ENCODE measurements at regions not wholly inside any gene's neighbourhood (a gene's known extent, or its start where the extent isn't known, plus 50 kb on each side); places are given as distances from the start of the nearest gene placed in this dataset.

DNA sequence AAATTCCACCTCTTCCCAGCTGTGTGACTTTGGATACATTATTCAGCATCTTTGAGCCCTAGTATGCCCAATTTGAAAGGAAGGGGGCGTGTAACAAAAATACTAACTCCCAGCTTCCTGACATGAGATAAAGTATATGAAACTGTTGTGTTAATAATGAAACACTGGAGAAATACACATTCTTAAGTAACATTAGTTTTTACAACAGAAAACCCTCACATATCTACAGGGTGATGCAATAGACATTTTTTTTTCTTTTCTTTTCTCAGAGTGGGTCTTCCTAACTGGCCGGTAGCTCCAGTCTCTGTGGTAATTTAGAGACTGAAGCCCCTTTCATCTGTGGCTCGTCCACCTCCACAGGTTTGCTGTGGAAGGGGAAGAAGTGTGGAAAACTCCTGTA, 79.5 kb downstream of the CD83 start:
- Histone ChIP-seq H3K27ac (ENCODE audit: insufficient read depth, low read depth, low read length, poor library complexity, severe bottlenecking) (no peak overlapping the region), H3K4me1 (ENCODE audit: control insufficient read depth, insufficient read depth, low read length) (peaks cover 7% of the 10 kb centered on the region), H3K27me3 (ENCODE audit: control insufficient read depth, insufficient read depth, low read length, poor library complexity, severe bottlenecking) (no peaks in the 10 kb centered on the region), H3K9me3 (ENCODE audit: control insufficient read depth, low read length) (no peaks in the 10 kb centered on the region), H3K36me3 (ENCODE audit: control insufficient read depth, insufficient read depth, low read length) (no peaks in the 10 kb centered on the region), H3K4me3 (ENCODE audit: insufficient read depth, low read depth, low read length) (no peak overlapping the region)
- 89 to 95% methylated on average over 2 to 3 of the region's 3 CpGs for WGBS, 2 experiments

DNA sequence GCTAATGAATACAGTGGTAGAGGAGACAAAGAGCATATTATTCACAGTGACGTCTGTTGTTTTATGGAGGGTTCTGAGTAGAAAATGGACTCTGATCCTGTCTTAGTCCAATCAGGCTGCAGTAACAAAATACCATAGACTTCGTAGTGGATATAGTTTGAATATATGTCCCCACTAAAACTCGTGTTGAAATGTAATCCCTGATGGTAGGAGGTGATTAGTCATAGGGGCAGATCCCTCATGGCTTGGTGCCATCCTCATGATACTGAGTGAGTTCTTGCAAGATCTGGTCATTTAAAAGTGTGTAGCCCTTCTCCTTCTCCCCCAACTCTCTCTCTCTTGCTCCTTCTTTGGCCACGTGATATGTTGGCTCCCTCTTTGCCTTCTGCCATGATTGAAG, 82.5 kb downstream of the CD83 start:
- WGBS, 2 experiments = 88 to 96% methylated on average over 4 of the region's 4 CpGs
- H3K4me3 ChIP-seq (ENCODE audit: insufficient read depth, low read depth, low read length) = no peak overlapping the region
- H3K27me3 ChIP-seq (ENCODE audit: control insufficient read depth, insufficient read depth, low read length, poor library complexity, severe bottlenecking) = no peaks in the 10 kb centered on the region
- H3K27ac ChIP-seq (ENCODE audit: insufficient read depth, low read depth, low read length, poor library complexity, severe bottlenecking) = no peak overlapping the region
- H3K36me3 ChIP-seq (ENCODE audit: control insufficient read depth, insufficient read depth, low read length) = no peaks in the 10 kb centered on the region
- no peaks in the 10 kb centered on the region for H3K9me3 ChIP-seq (ENCODE audit: control insufficient read depth, low read length)
- peaks cover 1% of the 10 kb centered on the region for H3K4me1 ChIP-seq (ENCODE audit: control insufficient read depth, insufficient read depth, low read length)

DNA sequence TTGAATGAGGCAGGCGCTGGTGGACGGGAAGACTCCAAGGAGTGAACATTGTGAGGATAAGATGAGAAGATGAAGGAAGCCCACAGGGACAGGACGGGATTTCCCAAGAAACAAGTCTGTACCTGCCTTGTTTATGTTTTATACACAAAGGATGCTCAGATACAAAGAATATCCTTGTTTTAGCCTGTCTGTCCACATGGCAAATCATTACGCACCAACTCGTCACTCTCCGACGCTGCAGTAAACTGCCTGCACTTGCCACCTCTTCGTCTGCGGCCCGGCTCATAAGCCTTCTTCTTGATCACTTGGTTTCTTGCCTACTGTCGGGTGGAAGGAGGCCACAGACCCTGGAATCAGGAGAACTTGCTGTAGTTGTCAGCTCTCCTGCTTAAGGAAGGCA, 85.4 kb downstream of the CD83 start:
- Histone ChIP-seq H3K9me3 (ENCODE audit: control insufficient read depth, low read length) (no peaks in the 10 kb centered on the region), H3K4me3 (ENCODE audit: insufficient read depth, low read depth, low read length) (no peak overlapping the region), H3K4me1 (ENCODE audit: control insufficient read depth, insufficient read depth, low read length) (no peaks in the 10 kb centered on the region), H3K36me3 (ENCODE audit: control insufficient read depth, insufficient read depth, low read length) (no peaks in the 10 kb centered on the region), H3K27ac (ENCODE audit: insufficient read depth, low read depth, low read length, poor library complexity, severe bottlenecking) (no peak overlapping the region), H3K27me3 (ENCODE audit: control insufficient read depth, insufficient read depth, low read length, poor library complexity, severe bottlenecking) (no peaks in the 10 kb centered on the region)
- 95% methylated on average over 11 of the region's 11 CpGs for WGBS, 2 experiments

DNA sequence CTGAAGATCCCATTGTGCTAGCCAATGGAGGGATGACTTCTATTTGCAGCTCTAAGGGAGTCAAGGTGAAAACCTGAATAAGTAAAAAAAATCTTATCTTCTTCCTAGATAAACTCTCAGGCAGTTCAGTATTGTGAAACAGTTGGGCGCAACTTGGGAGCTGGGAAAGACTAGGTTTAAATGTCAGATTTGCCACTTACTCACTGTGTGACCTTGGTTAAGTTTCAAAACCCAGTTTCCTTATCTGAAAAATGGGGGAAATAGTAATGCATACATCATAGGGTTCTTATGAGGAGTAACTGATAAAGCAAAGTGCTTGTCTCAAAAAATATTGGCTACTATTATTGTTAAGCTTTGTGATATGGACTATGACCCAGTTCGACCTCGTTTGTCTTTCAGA, 88.8 kb downstream of the CD83 start:
- peaks cover 9% of the 10 kb centered on the region for H3K4me1 ChIP-seq (ENCODE audit: control insufficient read depth, insufficient read depth, low read length)
- no peaks in the 10 kb centered on the region for H3K36me3 ChIP-seq (ENCODE audit: control insufficient read depth, insufficient read depth, low read length)
- no peak overlapping the region for H3K27ac ChIP-seq (ENCODE audit: insufficient read depth, low read depth, low read length, poor library complexity, severe bottlenecking)
- H3K9me3 ChIP-seq (ENCODE audit: control insufficient read depth, low read length) = no peaks in the 10 kb centered on the region
- no peaks in the 10 kb centered on the region for H3K27me3 ChIP-seq (ENCODE audit: control insufficient read depth, insufficient read depth, low read length, poor library complexity, severe bottlenecking)
- no peak overlapping the region for H3K4me3 ChIP-seq (ENCODE audit: insufficient read depth, low read depth, low read length)
- WGBS, 2 experiments = 88 to 96% methylated on average over 3 of the region's 3 CpGs

DNA sequence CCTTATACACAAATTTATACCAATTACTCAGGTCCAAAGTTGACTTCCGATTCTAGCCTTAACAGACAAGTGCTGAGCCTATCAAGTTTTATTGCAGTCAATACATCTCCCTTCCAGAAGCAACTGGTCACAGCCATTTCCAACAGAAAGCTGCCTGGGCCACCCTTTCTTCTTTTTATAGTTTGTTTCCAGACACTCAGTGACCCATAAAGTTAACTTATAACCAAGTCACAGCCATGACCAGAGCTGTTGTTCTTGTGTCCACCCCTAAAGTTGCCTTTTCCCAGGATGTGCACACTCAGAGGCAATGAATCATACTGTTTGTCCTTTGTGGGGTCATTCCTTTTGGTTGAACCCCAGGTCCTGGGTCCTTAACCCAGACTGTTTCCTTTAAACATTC, 89.9 kb downstream of the CD83 start:
- Histone ChIP-seq H3K36me3 (ENCODE audit: control insufficient read depth, insufficient read depth, low read length) (no peaks in the 10 kb centered on the region), H3K4me1 (ENCODE audit: control insufficient read depth, insufficient read depth, low read length) (peaks cover 20% of the 10 kb centered on the region), H3K27ac (ENCODE audit: insufficient read depth, low read depth, low read length, poor library complexity, severe bottlenecking) (no peak overlapping the region), H3K4me3 (ENCODE audit: insufficient read depth, low read depth, low read length) (no peak overlapping the region), H3K27me3 (ENCODE audit: control insufficient read depth, insufficient read depth, low read length, poor library complexity, severe bottlenecking) (peaks cover 4% of the 10 kb centered on the region), H3K9me3 (ENCODE audit: control insufficient read depth, low read length) (no peaks in the 10 kb centered on the region)
- WGBS, 2 experiments = 90 to 92% methylated on average over 1 of the region's 1 CpG

DNA sequence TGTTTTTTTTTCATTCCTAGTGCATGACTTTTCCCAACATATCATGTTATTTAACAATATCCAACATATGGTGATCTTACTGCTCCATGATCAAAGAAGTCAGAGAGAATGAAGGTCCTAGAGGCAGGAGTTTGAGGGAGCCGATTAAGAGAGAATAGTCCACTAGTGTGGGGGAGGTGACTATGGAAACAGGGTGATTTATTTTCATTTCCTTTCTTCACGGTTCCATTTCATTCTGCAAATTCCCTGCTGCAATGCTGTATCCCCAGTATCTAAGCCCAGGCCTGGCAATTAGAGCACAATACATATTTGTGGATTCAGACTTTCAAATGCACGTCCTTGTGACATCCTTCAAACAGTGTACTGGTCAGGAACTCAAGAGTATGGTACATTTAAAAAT, 91.4 kb downstream of the CD83 start:
- Histone ChIP-seq H3K4me3 (ENCODE audit: insufficient read depth, low read depth, low read length) (no peak overlapping the region), H3K27me3 (ENCODE audit: control insufficient read depth, insufficient read depth, low read length, poor library complexity, severe bottlenecking) (peaks cover 12% of the 10 kb centered on the region), H3K27ac (ENCODE audit: insufficient read depth, low read depth, low read length, poor library complexity, severe bottlenecking) (no peak overlapping the region), H3K36me3 (ENCODE audit: control insufficient read depth, insufficient read depth, low read length) (no peaks in the 10 kb centered on the region), H3K4me1 (ENCODE audit: control insufficient read depth, insufficient read depth, low read length) (peaks cover 20% of the 10 kb centered on the region), H3K9me3 (ENCODE audit: control insufficient read depth, low read length) (no peaks in the 10 kb centered on the region)
- WGBS, 2 experiments = 90 to 92% methylated on average over 2 to 3 of the region's 3 CpGs

DNA sequence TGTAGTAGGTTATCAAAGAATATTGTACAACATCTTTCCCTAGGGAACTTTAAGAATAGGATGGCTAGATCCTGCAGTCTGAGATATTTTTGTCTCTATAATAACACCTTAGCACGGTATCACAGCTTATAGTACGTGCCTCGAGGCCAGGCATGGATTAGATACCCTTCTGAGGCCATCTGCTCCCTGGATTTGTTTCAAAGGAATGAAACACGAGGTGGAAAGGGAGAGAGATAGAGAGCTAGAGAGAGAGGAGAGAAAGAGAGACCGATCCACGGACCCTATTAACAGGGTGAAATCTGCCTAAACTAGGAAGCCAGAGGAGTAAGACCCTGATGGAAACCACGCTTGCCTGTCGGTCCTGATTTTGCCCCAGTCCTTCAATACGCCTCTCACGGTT, 92.5 kb downstream of the CD83 start:
- Histone ChIP-seq H3K4me1 (ENCODE audit: control insufficient read depth, insufficient read depth, low read length) (peaks cover 20% of the 10 kb centered on the region), H3K4me3 (ENCODE audit: insufficient read depth, low read depth, low read length) (peak overlapping the region; percentile 60), H3K27me3 (ENCODE audit: control insufficient read depth, insufficient read depth, low read length, poor library complexity, severe bottlenecking) (peaks cover 12% of the 10 kb centered on the region), H3K36me3 (ENCODE audit: control insufficient read depth, insufficient read depth, low read length) (no peaks in the 10 kb centered on the region), H3K27ac (ENCODE audit: insufficient read depth, low read depth, low read length, poor library complexity, severe bottlenecking) (no peak overlapping the region), H3K9me3 (ENCODE audit: control insufficient read depth, low read length) (no peaks in the 10 kb centered on the region)
- 91 to 93% methylated on average over 10 of the region's 10 CpGs for WGBS, 2 experiments

DNA sequence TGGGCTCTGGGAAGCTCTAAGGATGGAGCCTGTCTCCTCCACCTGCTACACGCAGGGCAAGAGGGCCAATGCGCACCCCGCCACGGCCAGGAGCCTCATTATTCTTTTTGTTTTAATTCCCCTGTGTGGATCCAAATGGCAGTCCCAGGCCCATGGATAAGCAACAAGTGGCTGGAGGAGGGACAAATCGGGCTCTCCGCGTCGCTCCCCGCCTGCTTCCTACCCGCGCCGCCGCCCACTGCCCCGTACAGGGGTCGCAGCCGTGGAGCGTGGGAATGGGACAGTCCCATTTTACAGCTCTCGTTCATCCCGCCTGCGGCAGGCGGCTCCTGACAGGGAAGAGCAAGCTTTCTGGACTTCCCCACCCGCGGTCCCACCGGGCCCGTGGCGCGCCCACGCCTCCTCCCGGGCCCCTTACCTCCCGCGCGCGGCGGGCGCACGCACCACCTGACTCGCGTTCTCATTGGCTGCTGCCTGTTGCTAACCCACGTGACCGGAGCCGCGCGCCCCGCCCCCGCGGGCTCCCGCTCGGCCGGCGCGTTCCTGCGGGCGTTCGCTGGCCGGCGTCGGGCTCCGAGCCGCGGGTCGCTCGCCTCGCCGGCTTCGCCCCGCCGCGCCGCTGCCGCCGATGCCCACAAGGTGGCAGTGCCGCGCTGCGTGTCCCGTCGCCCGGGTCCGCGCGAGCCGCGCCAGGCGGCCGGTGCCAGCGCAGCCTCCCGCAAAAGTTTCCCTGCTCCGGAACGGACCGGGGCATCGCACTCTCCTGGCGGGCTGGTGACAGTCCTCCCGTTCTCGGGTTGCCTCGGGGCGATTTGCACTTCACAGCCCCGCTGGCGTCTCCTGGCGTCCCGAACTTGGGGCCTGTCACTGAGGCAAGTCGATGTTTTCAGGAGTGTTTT, 93.3 kb downstream of the CD83 start:
- H3K27ac ChIP-seq (ENCODE audit: insufficient read depth, low read depth, low read length, poor library complexity, severe bottlenecking) = peak overlapping the region; percentile 80
- H3K4me3 ChIP-seq (ENCODE audit: insufficient read depth, low read depth, low read length) = peak overlapping the region; percentile 60
- 3% methylated on average over 100 of the region's 100 CpGs for WGBS, 2 experiments

DNA sequence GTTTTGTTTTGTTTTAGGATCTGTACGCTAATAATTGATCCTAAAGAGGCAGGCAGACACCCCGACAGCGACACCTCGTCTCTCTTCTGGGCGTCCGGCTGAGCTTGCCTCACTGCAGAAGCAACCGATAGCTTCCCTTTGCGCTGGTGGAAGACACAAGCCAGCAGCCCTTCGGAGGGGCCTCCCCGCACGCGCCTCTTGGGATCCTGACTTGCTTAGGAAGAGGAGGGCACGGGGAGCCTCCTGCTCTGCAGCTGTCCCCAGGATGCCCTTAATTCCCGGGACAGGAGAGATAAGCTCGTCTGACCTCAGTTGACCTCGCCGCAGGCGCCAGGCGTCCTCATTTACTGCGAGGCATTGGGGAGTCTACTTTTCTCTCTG, 94.0 kb downstream of the CD83 start:
- peaks cover 20% of the 10 kb centered on the region for H3K4me1 ChIP-seq (ENCODE audit: control insufficient read depth, insufficient read depth, low read length)
- peak overlapping the region; percentile 80 for H3K27ac ChIP-seq (ENCODE audit: insufficient read depth, low read depth, low read length, poor library complexity, severe bottlenecking)
- WGBS, 2 experiments = 1% methylated on average over 20 of the region's 20 CpGs
- H3K36me3 ChIP-seq (ENCODE audit: control insufficient read depth, insufficient read depth, low read length) = no peaks in the 10 kb centered on the region
- peak overlapping the region; percentile 41 for H3K4me3 ChIP-seq (ENCODE audit: insufficient read depth, low read depth, low read length)
- peaks cover 12% of the 10 kb centered on the region for H3K27me3 ChIP-seq (ENCODE audit: control insufficient read depth, insufficient read depth, low read length, poor library complexity, severe bottlenecking)
- H3K9me3 ChIP-seq (ENCODE audit: control insufficient read depth, low read length) = no peaks in the 10 kb centered on the region

More for the DNA sequence above, 93.3 kb downstream of the CD83 start:
- Histone ChIP-seq H3K4me1 (ENCODE audit: control insufficient read depth, insufficient read depth, low read length) (peaks cover 20% of the 10 kb centered on the region), H3K36me3 (ENCODE audit: control insufficient read depth, insufficient read depth, low read length) (no peaks in the 10 kb centered on the region), H3K27me3 (ENCODE audit: control insufficient read depth, insufficient read depth, low read length, poor library complexity, severe bottlenecking) (peaks cover 12% of the 10 kb centered on the region), H3K9me3 (ENCODE audit: control insufficient read depth, low read length) (no peaks in the 10 kb centered on the region)

DNA sequence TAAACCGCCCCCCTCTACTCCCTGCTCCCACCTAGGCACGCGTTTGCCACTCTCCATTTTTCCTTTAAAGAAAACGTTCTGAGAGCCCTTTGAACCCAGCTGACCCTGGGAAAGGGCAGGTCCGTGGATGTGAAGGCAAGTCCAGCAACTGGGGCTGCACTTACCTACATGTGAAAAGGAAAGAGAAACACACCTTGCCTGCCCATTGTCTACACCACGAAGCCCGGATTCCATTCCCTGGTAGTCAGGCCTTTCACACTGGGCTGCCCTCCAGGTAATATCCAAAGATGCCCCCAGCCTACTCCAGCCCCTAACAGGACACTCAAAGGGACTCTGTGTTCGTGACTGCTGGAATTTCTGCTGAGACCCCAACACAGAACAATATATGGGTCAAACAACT, 94.4 kb downstream of the CD83 start:
- 18 to 19% methylated on average over 8 of the region's 8 CpGs for WGBS, 2 experiments
- no peak overlapping the region for H3K27ac ChIP-seq (ENCODE audit: insufficient read depth, low read depth, low read length, poor library complexity, severe bottlenecking)
- peak overlapping the region; percentile 41 for H3K4me3 ChIP-seq (ENCODE audit: insufficient read depth, low read depth, low read length)
- no peaks in the 10 kb centered on the region for H3K36me3 ChIP-seq (ENCODE audit: control insufficient read depth, insufficient read depth, low read length)
- H3K27me3 ChIP-seq (ENCODE audit: control insufficient read depth, insufficient read depth, low read length, poor library complexity, severe bottlenecking) = peaks cover 12% of the 10 kb centered on the region
- H3K9me3 ChIP-seq (ENCODE audit: control insufficient read depth, low read length) = no peaks in the 10 kb centered on the region
- peaks cover 20% of the 10 kb centered on the region for H3K4me1 ChIP-seq (ENCODE audit: control insufficient read depth, insufficient read depth, low read length)
